ENCODE measurements at regions not wholly inside any gene's neighbourhood (a gene's known extent, or its start where the extent isn't known, plus 50 kb on each side); places are given as distances from the start of the nearest gene placed in this dataset.

- Histone ChIP-seq H3K9ac (ENCODE audit: low read length) (0 out of 2 replicates have a peak overlapping the region, but pooled peaks have one; percentile 0), H3K27ac (ENCODE audit: low read depth, low read length) (no peak overlapping the region), H3K4me3 (replicated peaks in 1 of 2; ENCODE audit: low read depth in 1 of 2, low read length in 2 of 2) (no peak overlapping the region; a peak in 1 of 4 replicates), H3K4me1 (ENCODE audit: control insufficient read depth in 1 of 2, insufficient read depth in 2 of 2, low read length in 2 of 2) (peaks cover 13 to 52% of the 10 kb centered on the region in 2 experiments), H3K79me2 (ENCODE audit: insufficient read depth, low read length) (no peaks in the 10 kb centered on the region), H3K9me2 (ENCODE audit: insufficient read depth) (no peaks in the 10 kb centered on the region), H3K9me3 (ENCODE audit: control insufficient read depth in 1 of 2, insufficient read depth in 1 of 2, low read depth in 1 of 2, low read length in 2 of 2) (no peaks in the 10 kb centered on the region), H3K4me2 (ENCODE audit: low read length) (peak overlapping the region; percentile 49), H4K20me1 (ENCODE audit: insufficient read depth) (no peaks in the 10 kb centered on the region), H3K27me3 (ENCODE audit: insufficient read depth, low read length) (no peaks in the 10 kb centered on the region), H2AFZ (ENCODE audit: low read depth, low read length, poor library complexity, severe bottlenecking) (no peak overlapping the region), H3K36me3 (ENCODE audit: control insufficient read depth in 1 of 2, insufficient read depth in 2 of 2, low read length in 2 of 2) (no peaks in the 10 kb centered on the region)
- intact Hi-C loops (cut with micrococcal nuclease) = no loop called here
- peak; percentile 50 for ATAC-seq
- POLR2A ChIA-PET = interaction anchor here (1.1 kb wide), 1 partner anchor 9 kb away, joined by 4 read pairs; no protein-coding TSS in a partner anchor
- DNase-seq (ENCODE audit: low read depth, low spot score) = no peak
- TF ChIP-seq EZH2phosphoT487 (IDR thresholded peaks at IDR 0.05; ENCODE audit: borderline replicate concordance) (no peak), ZFX (IDR thresholded peaks at IDR 0.05) (no peak), RAD21 (IDR thresholded peaks at IDR 0.05; ENCODE audit: low read depth) (no peak), ZNF274 (IDR thresholded peaks at IDR 0.05; ENCODE audit: low read depth, low read length) (no peak), CEBPB (IDR thresholded peaks at IDR 0.05; ENCODE audit: low read depth) (no peak), SIN3A (IDR thresholded peaks at IDR 0.05; ENCODE audit: low read depth) (no peak), CTCF (IDR thresholded peaks at IDR 0.05 in 2 of 3, conservative IDR thresholded peaks at IDR 0.05 in 1 of 3; ENCODE audit: borderline replicate concordance in 1 of 3, insufficient read depth in 1 of 3, low read depth in 2 of 3, low read length in 2 of 3) (no peak), MAX (IDR thresholded peaks at IDR 0.05) (no peak), CBX3 (IDR thresholded peaks at IDR 0.05; ENCODE audit: low read depth) (no peak), ELF1 (IDR thresholded peaks at IDR 0.05; ENCODE audit: borderline replicate concordance, low read depth) (no peak), SP1 (IDR thresholded peaks at IDR 0.05; ENCODE audit: low read depth) (no peak), REST (IDR thresholded peaks at IDR 0.05; ENCODE audit: low read depth) (no peak), SRF (IDR thresholded peaks at IDR 0.05; ENCODE audit: low read depth) (no peak)
- no TSS peak for BruUV-seq (replicated peaks)
- CTCF ChIA-PET = no interaction called here
- RAD21 ChIA-PET (ENCODE audit: low non-redundant PET in 1 of 2, low total read pairs in 2 of 2, uncharacterized antibody in 2 of 2, unreplicated experiment in 2 of 2) = no interaction called here
These were observed 190.4 kb downstream of the SPP2 start for GRCh38 chr2:234240917-234241316.

All from HCT116 (cell line).